AG04450 (cell line): ENCODE measurements at regions not wholly inside any gene's neighbourhood (a gene's known extent, or its start where the extent isn't known, plus 50 kb on each side); places are given as distances from the start of the nearest gene placed in this dataset.

Experiments used
- CTCF ChIA-PET: fragments of 300-600, 350-600 bp; formaldehyde crosslinking; extraction: SDS; loops from one replicate; lab custom pipeline; 2022; ENCODE audit warnings: antibody characterized with exemption, inconsistent platforms; lab: Charles Lee
- POLR2A ChIA-PET: fragments of 350-600 bp; formaldehyde crosslinking; extraction: SDS; loops from one replicate; lab custom pipeline; 2021; ENCODE audit warnings: antibody characterized with exemption, inconsistent platforms; lab: Yijun Ruan, JAX
- DNase-seq: peaks from one replicate; pipeline ENCODE4 v3.0.0-alpha.2; 2011; ENCODE audit warnings: low read depth, low spot score
- H3K27ac ChIP-seq: one replicate; pipeline ENCODE4 v1.5.1; 2012; ENCODE audit warnings: low read depth, low read length, control low read depth
- H3K27me3 ChIP-seq: one replicate; pipeline ENCODE4 v1.6.0; 2012; ENCODE audit warnings: low read length; ENCODE audit not compliant: control insufficient read depth, insufficient read depth
- H3K4me3 ChIP-seq: 2 replicates; pipeline ENCODE4 v1.5.1; 2011; ENCODE audit warnings: mild to moderate bottlenecking, low read depth, low read length, control low read depth
- H3K9me3 ChIP-seq: 2 replicates; pipeline ENCODE4 v1.5.1; 2012; ENCODE audit warnings: low read length; ENCODE audit not compliant: control insufficient read depth, insufficient read depth
- CTCF ChIP-seq: IDR thresholded peaks from 2 replicates; pipeline ENCODE4 v1.5.1; 2011; ENCODE audit warnings: low read depth, low read length, control low read depth, inconsistent platforms

- Histone ChIP-seq H3K9me3 (no peaks in the 10 kb centered on the region), H3K27me3 (no peaks in the 10 kb centered on the region), H3K4me3 (no peak overlapping the region), H3K27ac (no peak overlapping the region)
- ChIA-PET POLR2A (no interaction called here), CTCF (no interaction called here)
- no peak for DNase-seq
- TF ChIP-seq CTCF: no peak
These were observed 1093.9 kb downstream of the ADGRL2 start for GRCh38 chr1:82894635-82895034.

- no peak for DNase-seq
- no peaks in the 10 kb centered on the region for H3K9me3 ChIP-seq
- H3K27me3 ChIP-seq: no peaks in the 10 kb centered on the region
- TF ChIP-seq CTCF: no peak
- H3K4me3 ChIP-seq: no peak overlapping the region
- H3K27ac ChIP-seq: no peak overlapping the region
- ChIA-PET CTCF (no interaction called here), POLR2A (no interaction called here)
These were observed 1093.2 kb downstream of the ADGRL2 start for GRCh38 chr1:82893712-82894470.

- no peak for TF ChIP-seq CTCF
- H3K27me3 ChIP-seq: no peaks in the 10 kb centered on the region
- H3K27ac ChIP-seq: no peak overlapping the region
- H3K4me3 ChIP-seq: no peak overlapping the region
- DNase-seq: no peak
- no peaks in the 10 kb centered on the region for H3K9me3 ChIP-seq
- POLR2A ChIA-PET: no interaction called here
- CTCF ChIA-PET: no interaction called here
These were observed 1079.8 kb downstream of the ADGRL2 start for GRCh38 chr1:82880506-82880905.

- Histone ChIP-seq H3K27ac (no peak overlapping the region), H3K9me3 (no peaks in the 10 kb centered on the region), H3K4me3 (no peak overlapping the region), H3K27me3 (no peaks in the 10 kb centered on the region)
- TF ChIP-seq CTCF: no peak
- CTCF ChIA-PET: no interaction called here
- DNase-seq: no peak
- POLR2A ChIA-PET: no interaction called here
These were observed 1079.1 kb downstream of the ADGRL2 start for GRCh38 chr1:82879701-82880305.

GRCh38 chr1:82875170-82875569 lies 1074.4 kb downstream of the ADGRL2 start:
- no peak for TF ChIP-seq CTCF
- H3K9me3 ChIP-seq: no peaks in the 10 kb centered on the region
- H3K4me3 ChIP-seq: no peak overlapping the region
- CTCF ChIA-PET: no interaction called here
- H3K27me3 ChIP-seq: no peaks in the 10 kb centered on the region
- no peak overlapping the region for H3K27ac ChIP-seq
- POLR2A ChIA-PET: no interaction called here
- no peak for DNase-seq
